HG02870 (cell line): ENCODE measurements at regions not wholly inside any gene's neighbourhood (a gene's known extent, or its start where the extent isn't known, plus 50 kb on each side); places are given as distances from the start of the nearest gene placed in this dataset.
"Not testable (repeated sequence)": the region's sequence is repeated elsewhere in the genome, so short reads cannot be mapped to it uniquely, and the experiment has no call there.

Experiments
- ATAC-seq: cut with Tn5 transposase; IDR thresholded peaks from one replicate; pipeline ENCODE4 v1.9.1; 2021; ENCODE audit warnings: mild to moderate bottlenecking, moderate library complexity; ENCODE audit not compliant: unreplicated experiment

DNA sequence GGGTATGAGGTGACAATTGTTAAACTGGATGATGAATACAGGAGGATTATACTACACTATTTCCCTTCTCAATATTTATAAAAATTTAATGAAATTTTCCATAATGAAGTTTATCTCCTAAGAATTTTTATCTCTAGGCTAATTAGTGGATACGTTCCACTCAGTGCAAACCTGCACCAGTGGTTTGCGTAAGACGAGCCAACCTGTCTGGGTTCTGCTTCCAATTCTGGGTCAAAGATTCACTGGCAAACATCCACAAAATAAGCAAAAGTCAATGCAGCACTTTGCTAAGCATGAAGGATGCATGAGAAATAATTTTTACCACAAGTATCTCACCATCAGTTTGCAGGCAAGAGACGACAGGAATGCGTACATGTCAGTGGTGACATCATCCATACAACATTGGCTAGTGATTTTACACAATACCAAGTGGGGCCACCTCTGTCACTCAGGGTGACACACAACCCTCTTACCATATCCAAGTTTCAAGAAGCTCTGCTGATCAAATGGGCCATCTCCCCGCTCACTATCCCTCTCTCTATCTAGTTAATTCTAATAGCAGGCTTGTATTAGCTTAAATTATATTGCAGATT lies 51.7 kb downstream of the FAM50B start:
- no peak for ATAC-seq

DNA sequence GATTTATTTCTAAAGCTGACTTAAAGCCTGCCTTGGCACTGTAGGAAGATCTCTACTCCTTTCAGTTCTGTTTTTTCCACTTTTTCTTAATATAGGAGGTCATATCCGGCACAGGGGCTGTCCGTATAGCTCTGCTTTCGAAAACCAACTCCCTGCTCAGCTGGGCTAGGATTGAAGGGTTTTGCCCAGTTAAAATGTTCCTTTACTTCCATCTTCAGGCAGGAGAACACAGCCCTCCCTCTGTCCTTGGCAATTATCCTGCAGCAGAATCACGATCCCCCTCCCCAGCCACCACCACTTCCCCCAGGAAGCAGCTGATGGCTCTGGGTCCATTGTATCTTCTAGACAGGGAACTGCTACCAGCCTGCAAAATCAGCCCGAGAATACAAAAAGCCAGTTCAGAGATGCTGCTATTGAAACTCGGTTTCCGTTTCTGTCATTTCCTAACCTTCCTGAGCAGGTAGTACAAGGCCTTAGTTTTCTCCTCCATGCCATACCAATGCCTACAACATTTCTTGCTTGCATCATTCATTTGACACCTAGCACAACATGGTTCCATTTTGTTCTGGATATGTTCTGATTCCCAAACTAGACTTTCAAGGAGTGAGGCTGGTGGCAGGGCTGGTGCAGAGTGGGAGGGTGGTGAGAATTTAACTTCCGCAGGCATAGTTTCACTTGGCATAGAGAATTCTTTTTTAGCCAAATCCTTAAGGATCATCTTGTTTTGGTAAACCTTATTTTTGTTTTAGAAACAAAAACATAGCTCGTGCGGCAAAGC lies 53.9 kb downstream of the FAM50B start:
- ATAC-seq: no peak

DNA sequence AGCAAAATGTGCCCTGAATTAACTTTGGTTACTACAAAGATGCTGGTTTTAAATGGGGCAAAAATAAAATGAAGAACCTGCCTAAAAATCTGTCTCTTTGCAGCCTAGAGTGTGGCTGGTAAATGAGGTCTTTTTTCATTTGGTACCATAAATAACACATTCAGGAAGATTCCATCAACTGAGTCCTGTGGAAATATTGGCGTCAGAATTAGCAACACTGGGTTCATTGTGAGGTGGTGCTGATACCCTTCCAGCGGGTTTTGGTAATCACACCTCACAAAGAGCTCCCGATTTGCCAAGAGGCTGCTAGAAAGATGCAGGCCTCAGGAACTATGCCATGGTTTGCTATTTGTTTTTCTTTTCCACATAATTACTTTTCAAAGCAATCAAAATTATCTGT lies 55.3 kb downstream of the FAM50B start:
- no peak for ATAC-seq

DNA sequence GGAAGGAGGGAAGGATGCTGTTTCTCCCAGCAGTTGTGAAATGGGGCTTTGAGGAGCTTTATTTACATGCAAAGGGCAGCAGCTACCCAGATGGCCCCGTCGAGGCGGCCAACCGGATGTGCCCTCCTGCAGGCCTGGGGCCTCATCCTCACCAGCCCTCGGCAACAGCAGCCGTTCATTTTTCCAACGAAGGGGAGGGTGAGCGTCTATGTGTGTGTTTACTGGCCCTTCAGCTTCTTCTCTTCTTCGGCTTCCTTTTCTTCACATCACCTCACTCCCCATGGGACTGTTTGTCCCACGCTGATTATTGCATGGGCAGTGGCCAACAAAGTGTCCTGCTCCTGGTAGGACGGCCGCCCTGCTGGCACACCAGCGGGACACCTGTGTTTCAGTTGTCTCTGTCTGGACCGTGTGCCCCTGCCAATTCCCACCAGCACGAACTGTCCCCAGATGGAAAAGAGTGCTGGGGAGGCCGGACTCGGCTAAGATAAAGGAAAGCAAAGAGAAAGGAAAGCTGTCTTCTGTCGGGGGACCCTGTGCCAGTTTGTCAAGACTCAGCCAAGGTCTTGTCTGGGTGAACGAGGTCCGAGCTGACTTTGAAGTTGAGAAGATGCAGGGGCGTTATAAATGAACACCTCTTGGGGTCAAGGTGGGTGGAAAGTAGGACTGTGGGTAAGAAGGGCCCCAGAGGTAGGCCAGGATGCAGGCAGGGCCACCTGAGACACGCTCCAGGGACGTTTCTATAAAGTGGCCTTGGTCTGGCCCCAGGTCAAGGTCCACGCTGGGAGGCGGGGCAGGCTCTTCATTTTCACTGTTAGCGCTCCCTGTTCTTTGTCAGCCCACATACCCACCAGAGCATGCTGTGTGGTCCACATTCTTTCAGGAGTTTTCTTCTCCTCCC lies 57.0 kb downstream of the FAM50B start:
- no peak for ATAC-seq

DNA sequence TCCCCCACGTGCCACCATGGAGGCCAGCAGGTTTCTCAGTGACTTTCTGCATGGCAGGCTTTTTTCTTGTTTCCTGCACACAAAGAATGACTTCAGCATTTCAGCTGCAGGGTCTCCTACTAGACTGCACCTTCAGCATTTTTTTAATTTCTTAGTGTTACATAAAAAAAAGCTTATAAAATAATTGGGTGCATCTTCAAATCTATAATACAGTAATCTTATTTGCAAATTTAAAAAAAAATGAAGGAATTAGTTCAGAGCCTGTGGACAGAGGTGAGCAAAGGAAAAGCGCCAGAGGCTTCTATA lies 57.6 kb downstream of the FAM50B start:
- no peak for ATAC-seq

DNA sequence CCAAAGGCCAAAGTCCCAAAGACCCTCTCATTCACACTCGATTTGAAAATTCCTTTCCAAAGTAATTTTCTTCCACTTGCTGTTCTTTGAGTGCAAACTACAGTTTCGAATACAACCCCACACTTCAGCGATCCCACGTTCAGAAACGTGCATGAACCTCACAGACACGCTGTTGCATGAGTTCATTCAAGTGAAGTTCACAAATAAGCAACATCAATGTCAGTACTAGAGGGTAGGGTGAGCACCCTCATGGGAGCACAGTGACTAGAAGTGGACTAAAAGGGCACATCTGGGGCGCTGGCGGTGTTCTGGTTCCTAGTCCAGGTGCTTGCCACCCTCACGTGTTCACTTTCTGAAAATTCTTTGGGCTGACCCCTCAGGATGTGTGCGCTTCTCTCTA lies 59.0 kb downstream of the FAM50B start:
- ATAC-seq: no peak

DNA sequence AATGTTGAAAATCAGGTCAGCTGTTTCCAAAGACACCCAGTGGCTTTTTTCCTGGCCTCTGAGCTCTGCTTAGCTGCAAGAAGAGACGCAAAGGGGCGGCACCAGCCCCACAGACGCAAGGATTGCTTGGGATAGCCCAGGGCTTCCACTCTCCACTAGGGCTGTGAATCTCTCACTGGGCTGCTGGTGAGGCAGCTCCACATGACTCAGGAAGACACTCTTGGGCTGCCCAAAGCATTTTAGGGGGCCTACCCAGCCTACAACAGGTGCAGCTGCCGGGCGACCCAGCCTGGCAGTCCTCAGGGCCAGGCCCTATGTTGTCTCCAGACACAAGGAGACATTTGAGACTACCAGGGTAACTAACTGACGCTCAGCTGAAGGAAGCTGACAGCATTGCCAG lies 59.8 kb downstream of the FAM50B start:
- ATAC-seq: no peak

DNA sequence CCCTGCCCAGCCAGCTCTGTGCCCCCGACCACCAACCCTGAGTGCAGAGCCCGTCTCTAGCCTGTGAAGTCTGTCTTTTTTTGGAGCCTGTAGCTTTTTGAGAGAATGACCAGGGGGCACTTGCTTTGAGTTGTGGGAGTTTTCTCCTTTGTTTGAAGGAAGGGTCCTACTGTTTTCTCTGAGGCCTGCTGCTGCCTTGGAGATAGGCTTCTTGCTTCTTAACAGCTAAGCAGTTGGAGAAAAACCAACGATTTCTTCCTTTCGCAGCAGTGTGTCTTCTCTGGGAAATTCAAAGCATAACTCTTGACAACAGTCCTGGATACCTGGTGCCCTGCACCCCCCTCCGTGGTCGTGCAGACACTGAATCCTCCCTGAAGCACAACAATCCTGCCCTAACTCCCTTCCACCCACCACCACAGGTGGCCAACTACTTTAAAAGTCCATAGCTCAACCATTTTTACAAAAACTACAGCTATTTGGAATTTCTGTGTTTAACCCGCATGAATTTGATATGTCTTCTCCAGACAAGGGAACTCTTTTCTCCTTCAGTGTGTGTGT lies 61.0 kb downstream of the FAM50B start:
- no peak for ATAC-seq

DNA sequence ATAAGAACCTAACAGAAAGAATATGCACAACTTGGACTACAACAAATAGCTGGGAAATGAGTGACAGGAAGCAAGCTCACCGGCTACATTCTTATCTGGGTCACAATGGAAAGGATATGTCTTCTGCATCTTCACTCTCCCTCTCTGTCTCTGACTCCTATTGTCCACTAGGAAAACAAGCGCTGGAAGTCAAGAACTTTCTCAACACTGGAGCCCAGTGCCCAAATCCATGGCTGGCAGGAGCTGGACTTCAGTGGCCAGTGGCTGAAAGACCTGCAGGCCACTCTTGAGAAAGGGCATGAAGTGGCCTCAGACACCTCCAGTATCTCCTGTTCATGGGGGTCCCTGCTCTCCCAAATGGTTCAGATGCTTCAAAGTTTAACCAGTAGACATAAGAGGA lies 62.0 kb downstream of the FAM50B start:
- no peak for ATAC-seq

DNA sequence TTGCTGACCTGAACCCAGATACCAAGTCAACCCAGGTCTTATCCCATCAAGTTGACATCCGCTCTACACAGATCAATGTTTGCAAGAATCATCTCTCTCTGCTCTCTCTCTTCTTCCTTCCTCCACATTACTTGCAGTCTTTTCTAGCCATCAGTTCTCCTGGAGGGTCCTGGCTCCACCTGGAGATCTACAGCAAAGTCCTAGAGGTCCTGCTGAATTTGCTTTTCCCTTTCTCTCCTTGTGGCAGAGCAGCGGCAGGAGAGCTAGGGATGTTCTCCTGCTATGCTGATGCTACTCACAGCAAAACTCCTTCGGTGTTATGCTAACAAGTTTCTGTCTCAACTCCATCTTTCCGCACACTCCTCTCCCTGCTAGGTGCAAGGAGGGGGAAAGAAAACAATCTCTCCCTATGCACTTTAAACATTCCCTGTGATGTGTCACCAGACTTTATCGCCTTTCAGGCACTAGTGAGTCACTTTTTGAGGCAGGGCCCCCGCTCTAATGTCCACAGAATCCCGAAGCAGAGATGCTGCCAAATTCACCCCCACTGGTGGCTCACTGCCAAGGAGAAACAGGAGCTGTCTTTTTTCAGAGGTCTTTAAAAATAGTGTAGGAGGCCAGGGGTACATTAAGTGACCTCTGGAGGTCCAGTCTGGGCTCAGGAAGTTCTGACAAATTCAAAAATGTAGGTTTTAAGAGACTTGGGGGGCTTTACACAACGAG lies 62.6 kb downstream of the FAM50B start:
- ATAC-seq: no peak

DNA sequence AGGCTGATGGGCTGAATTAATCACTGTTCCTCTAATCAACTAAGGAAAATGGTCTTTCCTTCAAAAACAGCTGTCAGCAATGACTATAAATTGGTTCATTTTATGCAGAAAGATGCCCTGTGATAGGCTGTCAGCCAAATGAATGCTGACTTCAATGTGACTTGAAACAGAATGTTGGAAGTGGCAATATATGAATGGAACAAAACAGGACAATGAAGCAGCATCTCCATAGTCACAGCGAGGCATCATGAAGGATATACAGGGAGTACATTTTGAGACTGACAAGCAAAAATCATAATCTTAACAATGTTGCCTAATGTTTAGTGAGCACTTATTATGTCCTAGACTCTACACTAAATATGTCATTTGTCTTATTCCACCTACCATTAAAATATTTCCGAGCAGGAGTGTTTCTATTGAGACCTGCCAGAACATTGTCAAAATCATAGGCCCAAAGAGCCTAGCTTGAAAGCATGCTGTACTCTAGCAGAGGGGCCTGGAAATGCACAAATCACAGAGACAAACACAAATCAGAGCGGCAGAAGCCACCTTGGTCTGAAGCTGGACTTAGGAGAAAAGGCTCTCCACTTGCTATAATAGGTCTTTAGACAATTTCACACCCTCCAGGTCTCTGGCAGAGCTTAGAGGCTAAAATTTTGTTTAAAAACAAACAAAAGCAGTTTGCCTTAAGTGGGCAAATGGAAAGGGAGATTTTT lies 63.3 kb downstream of the FAM50B start:
- ATAC-seq: no peak

DNA sequence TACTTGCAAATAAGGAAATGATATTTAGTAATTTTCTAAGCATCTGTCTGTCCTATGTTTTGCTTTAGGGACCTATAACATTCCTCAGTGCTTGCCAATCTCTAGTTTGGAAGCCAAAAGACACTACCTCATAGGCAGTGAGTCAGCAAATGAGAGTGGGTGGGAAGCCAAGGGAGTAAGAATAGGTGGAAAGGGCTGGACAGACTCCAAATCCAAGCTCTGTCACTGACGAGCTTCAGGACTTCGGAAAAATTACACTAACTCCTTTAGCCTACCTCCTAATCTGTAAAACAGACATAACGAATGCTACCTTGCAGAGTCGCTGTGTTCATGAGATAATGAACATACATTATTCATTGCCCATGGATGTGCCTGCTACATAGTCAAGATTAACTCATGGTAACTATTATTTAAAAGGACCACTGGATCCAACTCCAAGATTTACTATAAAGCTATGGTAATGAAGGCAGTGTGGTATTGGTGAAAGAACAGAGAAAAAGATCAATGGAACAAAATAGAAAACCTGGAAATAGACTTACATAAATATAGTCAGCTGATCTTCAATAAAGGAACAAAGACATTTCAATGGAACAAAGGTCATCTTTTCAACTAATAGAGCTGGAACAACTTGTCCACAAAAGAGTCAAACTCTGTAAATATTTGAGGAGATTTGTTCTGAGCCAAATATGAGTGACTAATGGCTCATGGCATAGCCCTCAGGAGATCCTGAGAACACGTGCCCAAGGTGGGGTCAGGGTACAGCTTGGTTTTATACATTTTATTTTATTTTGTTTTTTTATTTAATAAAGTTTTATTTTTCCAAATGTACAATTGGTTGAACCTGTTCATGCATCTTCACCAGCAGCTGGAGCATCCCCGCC lies 64.1 kb downstream of the FAM50B start:
- no peak for ATAC-seq

DNA sequence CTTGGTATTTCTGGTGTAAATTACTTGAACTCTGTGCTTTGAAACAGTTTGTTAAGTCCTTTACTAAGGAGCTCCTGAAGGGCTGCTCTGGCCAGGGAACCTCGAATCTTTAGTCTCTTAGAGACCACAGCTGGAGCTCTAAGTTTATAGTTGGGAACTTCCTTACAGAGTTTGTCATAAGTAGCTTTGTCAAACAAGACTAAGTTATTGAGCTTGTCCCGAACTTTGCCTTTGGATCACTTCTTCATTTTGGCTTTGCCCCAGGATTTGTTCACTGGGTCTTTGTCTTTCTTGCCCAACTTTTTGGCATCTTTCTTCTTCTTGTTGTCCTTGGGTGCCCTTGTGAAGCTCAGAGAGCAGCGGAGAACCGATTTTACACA lies 64.8 kb downstream of the FAM50B start:
- no peak for ATAC-seq

DNA sequence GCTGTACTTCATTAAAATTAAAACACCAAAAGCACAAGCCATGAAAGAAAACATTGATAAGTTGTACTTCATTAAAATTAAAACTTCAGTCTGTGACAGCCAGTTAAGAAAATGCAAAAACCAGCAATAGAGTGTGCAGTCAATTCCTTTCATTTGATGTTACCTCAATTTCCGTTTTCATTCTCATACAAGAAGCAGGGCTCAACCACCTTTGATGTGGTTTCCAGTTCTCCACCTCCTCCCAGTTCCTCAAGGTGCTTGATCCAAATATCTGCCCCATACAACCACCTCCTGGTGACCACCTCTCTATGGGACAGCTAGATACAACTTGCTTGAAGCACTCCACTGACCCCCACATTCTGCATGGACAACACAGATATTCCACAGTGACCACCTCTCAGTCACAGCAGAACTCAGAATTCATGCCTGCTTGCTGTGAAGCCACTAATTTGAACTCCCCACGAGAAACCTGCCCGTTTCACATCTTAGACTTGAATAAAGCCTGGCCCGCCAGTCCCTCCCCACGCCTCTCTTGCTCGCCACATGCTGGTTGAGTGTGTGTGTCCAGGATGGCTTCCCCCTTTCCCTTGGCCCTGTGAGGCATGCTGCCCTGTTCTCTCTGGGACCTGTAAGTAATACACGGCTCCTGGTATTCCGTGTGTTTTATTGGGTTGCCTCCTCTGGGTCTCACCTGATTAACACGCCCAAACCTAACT lies 66.1 kb downstream of the FAM50B start:
- ATAC-seq: no peak

DNA sequence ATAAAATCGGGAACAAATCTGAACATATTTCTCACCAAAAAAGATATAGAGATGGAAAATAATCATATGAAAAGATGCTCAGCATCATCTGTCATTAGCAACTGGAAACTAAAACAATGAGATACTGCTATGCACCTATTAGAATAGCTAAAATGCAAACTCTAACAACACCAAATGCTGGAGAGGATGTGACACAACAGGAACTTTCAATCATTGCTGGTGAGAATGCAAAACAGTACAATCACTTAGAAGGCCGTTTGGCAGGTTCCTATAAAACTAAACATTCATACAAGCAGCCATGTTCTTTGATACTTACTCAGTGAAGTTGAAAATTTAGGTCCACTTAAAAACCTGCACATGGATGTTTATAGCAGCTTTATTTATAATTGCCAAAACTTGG lies 67.0 kb downstream of the FAM50B start:
- ATAC-seq: no peak

DNA sequence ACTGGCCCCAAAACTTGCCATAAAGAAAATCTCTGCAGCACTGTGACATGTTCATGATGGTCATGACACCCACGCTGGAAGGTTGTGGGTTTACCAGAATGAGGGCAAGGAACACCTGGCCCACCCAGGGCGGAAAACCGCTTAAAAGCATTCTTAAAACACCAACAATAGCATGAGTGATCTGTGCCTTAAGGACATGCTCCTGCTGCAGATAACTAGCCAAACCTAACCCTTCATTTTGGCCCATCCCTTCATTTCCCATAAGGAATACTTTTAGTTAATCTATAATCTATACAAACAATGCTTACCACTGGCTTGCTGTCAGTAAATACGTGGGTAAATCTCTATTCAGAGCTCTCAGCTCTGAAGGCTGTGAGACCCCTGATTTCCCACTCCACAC lies 67.6 kb downstream of the FAM50B start:
- not testable (repeated sequence) for ATAC-seq

DNA sequence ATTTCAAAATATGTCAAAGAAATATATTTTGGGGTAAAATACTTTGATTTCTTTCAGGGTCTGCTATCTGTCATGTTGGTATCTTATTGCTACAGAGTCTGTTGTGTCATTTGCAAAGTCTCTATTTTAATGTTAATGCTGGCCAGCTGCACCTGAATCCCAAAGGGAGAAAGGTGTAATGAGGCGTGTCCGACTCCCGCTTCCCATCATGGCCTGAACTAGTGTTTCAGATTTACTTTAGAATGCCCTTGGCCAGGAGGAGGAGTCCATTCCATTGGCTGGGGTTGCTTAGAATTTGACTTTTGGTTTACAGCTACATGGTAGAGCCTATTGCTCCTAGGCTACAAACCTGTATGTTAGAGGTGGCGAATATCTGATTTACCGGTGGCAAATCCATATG lies 69.3 kb downstream of the FAM50B start:
- ATAC-seq: no peak

DNA sequence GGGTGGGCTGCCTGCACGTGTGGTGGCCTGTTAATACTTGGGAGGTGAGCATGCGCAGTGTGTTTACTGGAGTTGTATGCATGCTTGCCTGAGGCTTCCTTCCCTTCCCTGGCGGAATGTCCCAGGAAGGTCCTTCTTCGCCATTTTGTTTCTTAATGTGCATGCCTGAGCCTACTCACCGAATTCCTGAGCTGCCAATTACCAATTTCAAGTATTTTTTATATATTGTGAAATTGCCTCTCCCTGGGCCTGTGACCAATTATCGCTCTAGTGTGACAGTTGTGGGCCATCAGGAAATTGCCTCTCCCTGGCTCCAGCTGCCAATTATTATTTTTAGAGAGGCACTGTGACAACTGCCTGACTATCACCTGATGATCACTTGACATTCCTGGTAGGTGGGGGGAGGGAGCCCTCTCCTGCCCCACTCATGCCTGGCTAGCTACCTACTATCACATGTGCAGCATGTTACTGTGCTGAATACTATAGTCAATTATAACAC lies 70.0 kb downstream of the FAM50B start:
- ATAC-seq: no peak

DNA sequence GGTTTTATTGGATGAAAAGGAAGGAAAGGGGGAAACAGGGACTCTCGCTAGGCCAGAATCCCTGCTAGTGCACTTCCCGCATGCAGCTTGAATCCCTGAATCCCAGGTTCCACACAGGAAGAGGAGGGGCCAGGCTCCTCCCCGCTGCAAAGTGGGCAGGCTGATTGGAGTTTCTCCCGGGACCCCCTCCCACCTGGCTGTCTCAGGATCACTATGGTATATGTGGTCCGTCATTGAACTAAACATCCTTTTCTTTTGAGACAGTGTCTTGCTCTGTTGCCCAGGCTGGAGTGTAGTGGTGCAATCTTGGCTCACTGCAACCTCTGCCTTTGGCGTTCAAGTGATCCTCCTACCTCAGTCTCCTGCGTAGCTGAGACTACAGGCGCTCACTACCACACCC lies 70.7 kb downstream of the FAM50B start:
- no peak for ATAC-seq
